MM.1S (cell line): ENCODE measurements at regions not wholly inside any gene's neighbourhood (a gene's known extent, or its start where the extent isn't known, plus 50 kb on each side); places are given as distances from the start of the nearest gene placed in this dataset.

Experiments used
- DNase-seq: peaks from one replicate; pipeline ENCODE4 v3.0.0-alpha.2; 2015
- H2AFZ ChIP-seq: fragments of 300-600 bp; sonication (generic); 2 replicates; pipeline ENCODE4 v1.6.0; 2016; ENCODE audit warnings: antibody characterized with exemption, low read length
- H3F3A ChIP-seq: fragments of 300-600 bp; sonication (generic); 2 replicates; pipeline ENCODE4 v1.6.1; 2016; ENCODE audit warnings: mild to moderate bottlenecking, antibody characterized with exemption, low read length, moderate library complexity, mixed read lengths; ENCODE audit not compliant: insufficient read depth
- H3K27ac ChIP-seq: fragments of 300-600 bp; sonication (generic); 2 replicates; pipeline ENCODE4 v1.5.1; 2016; ENCODE audit warnings: mild to moderate bottlenecking, low read length
- H3K27me3 ChIP-seq: fragments of 300-600 bp; sonication (generic); replicated peaks from 2 replicates; pipeline ENCODE4 v1.6.0; 2016; ENCODE audit warnings: low read length; ENCODE audit not compliant: insufficient read depth
- H3K36me3 ChIP-seq: fragments of 300-600 bp; sonication (generic); replicated peaks from 2 replicates; pipeline ENCODE4 v1.6.1; 2016; ENCODE audit warnings: mild to moderate bottlenecking, low read length, mixed read lengths; ENCODE audit not compliant: insufficient read depth
- H3K4me1 ChIP-seq: fragments of 300-600 bp; sonication (generic); 2 replicates; pipeline ENCODE4 v1.6.1; 2016; ENCODE audit warnings: low read length, mixed read lengths
- H3K4me2 ChIP-seq: fragments of 300-600 bp; sonication (generic); 2 replicates; pipeline ENCODE4 v1.6.0; 2016; ENCODE audit warnings: low read depth, low read length
- H3K4me3 ChIP-seq: fragments of 300-600 bp; sonication (generic); 2 replicates; pipeline ENCODE4 v1.5.1; 2016; ENCODE audit warnings: low read length, mixed read lengths
- H3K79me2 ChIP-seq: fragments of 300-600 bp; sonication (generic); 2 replicates; pipeline ENCODE4 v1.6.1; 2016; ENCODE audit warnings: mixed run types, low read length, mixed read lengths
- H3K9ac ChIP-seq: fragments of 300-600 bp; sonication (generic); 2 replicates; pipeline ENCODE4 v1.6.1; 2016; ENCODE audit warnings: low read length, mixed read lengths
- H3K9me2 ChIP-seq: fragments of 300-600 bp; sonication (generic); replicated peaks from 2 replicates; pipeline ENCODE4 v1.6.1; 2016; ENCODE audit warnings: mild to moderate bottlenecking, low read length, mixed read lengths; ENCODE audit not compliant: insufficient read depth
- H3K9me3 ChIP-seq: fragments of 300-600 bp; sonication (generic); replicated peaks from 2 replicates; pipeline ENCODE4 v1.6.1; 2016; ENCODE audit warnings: mild to moderate bottlenecking, low read length, mixed read lengths; ENCODE audit not compliant: insufficient read depth
- H4K20me1 ChIP-seq: fragments of 300-600 bp; sonication (generic); 2 replicates; pipeline ENCODE4 v1.6.1; 2016; ENCODE audit warnings: mild to moderate bottlenecking, low read length, moderate library complexity, mixed read lengths; ENCODE audit not compliant: insufficient read depth
- EZH2 ChIP-seq: fragments of 300-600 bp; sonication (generic); optimal IDR thresholded peaks from 2 replicates; pipeline ENCODE3; 2017; ENCODE audit warnings: low read depth, mild to moderate bottlenecking, antibody characterized with exemption, low read length, mixed read lengths
- EZH2phosphoT487 ChIP-seq: fragments of 300-600 bp; sonication (generic); IDR thresholded peaks from 2 replicates; pipeline ENCODE4 v1.6.1; 2018; ENCODE audit warnings: antibody characterized with exemption, low read length
- TF ChIP-seq, protein P1 (sequence below): fragments of 300-600 bp; sonication (generic); IDR thresholded peaks from 2 replicates; pipeline ENCODE4 v1.5.1; 2016; ENCODE audit warnings: antibody characterized with exemption, low read length, mixed read lengths

DNA sequence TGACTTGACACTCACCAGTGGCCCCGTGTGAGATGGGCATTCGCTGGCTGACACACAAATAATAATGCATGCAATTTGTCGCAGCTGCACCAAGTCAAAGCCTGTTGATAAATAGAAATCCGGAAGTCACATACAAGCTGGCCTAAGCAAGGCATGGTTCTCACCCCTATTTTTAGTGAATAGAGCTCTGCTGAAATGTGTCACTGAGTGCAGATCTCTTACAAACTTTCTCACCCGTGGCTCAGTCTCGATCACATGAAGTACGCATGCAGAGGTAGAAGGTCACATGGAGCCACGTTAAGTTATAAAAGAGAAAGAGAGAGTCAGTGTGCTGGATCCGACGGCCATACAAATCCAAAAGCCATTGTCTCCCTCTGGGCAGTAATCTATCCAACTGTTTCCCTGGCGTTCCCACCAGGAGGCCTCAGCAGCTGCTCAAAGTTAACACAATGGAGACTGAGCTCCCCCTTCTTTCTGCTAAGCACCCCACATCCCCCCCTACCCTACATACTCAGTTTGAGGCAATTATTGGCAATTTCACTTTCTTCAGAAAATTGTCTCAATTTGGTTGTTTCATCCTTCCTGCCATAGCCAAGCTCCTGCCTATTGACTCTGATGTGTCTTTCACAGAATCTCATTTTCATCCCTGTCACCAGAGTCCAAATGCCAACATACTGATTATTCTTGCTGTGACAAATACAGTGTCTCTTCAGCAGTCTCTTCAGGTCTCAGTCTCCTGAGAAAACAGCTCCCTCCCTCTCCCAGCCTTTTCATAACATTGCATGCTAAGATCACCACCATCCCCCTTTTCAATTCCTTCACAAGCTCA is 473.3 kb upstream of the NRP1 start:
- H3K4me3 ChIP-seq: no peak overlapping the region
- no peak for DNase-seq

GRCh38 chr10:33805831-33806230 is 471.4 kb upstream of the NRP1 start:
- Histone ChIP-seq H3K4me2 (no peak overlapping the region), H4K20me1 (no peaks in the 10 kb centered on the region), H3K4me3 (no peak overlapping the region), H3F3A (no peaks in the 10 kb centered on the region), H2AFZ (no peak overlapping the region), H3K36me3 (no peaks in the 10 kb centered on the region), H3K27ac (no peak overlapping the region), H3K9me3 (no peaks in the 10 kb centered on the region), H3K27me3 (no peaks in the 10 kb centered on the region), H3K79me2 (no peaks in the 10 kb centered on the region), H3K9ac (no peak overlapping the region), H3K9me2 (no peaks in the 10 kb centered on the region), H3K4me1 (no peaks in the 10 kb centered on the region)
- no peak for DNase-seq
- TF ChIP-seq, protein P1, sequence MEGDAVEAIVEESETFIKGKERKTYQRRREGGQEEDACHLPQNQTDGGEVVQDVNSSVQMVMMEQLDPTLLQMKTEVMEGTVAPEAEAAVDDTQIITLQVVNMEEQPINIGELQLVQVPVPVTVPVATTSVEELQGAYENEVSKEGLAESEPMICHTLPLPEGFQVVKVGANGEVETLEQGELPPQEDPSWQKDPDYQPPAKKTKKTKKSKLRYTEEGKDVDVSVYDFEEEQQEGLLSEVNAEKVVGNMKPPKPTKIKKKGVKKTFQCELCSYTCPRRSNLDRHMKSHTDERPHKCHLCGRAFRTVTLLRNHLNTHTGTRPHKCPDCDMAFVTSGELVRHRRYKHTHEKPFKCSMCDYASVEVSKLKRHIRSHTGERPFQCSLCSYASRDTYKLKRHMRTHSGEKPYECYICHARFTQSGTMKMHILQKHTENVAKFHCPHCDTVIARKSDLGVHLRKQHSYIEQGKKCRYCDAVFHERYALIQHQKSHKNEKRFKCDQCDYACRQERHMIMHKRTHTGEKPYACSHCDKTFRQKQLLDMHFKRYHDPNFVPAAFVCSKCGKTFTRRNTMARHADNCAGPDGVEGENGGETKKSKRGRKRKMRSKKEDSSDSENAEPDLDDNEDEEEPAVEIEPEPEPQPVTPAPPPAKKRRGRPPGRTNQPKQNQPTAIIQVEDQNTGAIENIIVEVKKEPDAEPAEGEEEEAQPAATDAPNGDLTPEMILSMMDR: no peak
- TF ChIP-seq EZH2: no peak
- no peak for TF ChIP-seq EZH2phosphoT487

More for the DNA sequence above, 473.3 kb upstream of the NRP1 start:
- Histone ChIP-seq H4K20me1 (no peaks in the 10 kb centered on the region), H3K9ac (no peak overlapping the region), H2AFZ (no peak overlapping the region), H3K9me2 (no peaks in the 10 kb centered on the region), H3K9me3 (no peaks in the 10 kb centered on the region), H3K79me2 (no peaks in the 10 kb centered on the region), H3F3A (no peaks in the 10 kb centered on the region), H3K27me3 (no peaks in the 10 kb centered on the region), H3K27ac (no peak overlapping the region), H3K4me1 (no peaks in the 10 kb centered on the region), H3K36me3 (no peaks in the 10 kb centered on the region), H3K4me2 (no peak overlapping the region)
- TF ChIP-seq EZH2phosphoT487 (no peak), EZH2 (no peak)
- TF ChIP-seq, protein P1: no peak

GRCh38 chr10:33804584-33804983 is 470.1 kb upstream of the NRP1 start:
- Histone ChIP-seq H3K79me2 (no peaks in the 10 kb centered on the region), H3K4me3 (no peak overlapping the region), H3K9me3 (no peaks in the 10 kb centered on the region), H2AFZ (no peak overlapping the region), H3K4me1 (no peaks in the 10 kb centered on the region), H3K9ac (no peak overlapping the region), H3K36me3 (no peaks in the 10 kb centered on the region), H3K9me2 (no peaks in the 10 kb centered on the region), H3F3A (no peaks in the 10 kb centered on the region), H3K4me2 (no peak overlapping the region), H3K27ac (no peak overlapping the region), H4K20me1 (no peaks in the 10 kb centered on the region), H3K27me3 (no peaks in the 10 kb centered on the region)
- TF ChIP-seq EZH2: no peak
- TF ChIP-seq EZH2phosphoT487: no peak
- TF ChIP-seq, protein P1: no peak
- no peak for DNase-seq
